NT2/D1 (cell line): ENCODE measurements at regions not wholly inside any gene's neighbourhood (a gene's known extent, or its start where the extent isn't known, plus 50 kb on each side); places are given as distances from the start of the nearest gene placed in this dataset.

ENCODE experiments used
- DNase-seq: peaks from one replicate; pipeline ENCODE4 v3.0.0-alpha.2; 2011; ENCODE audit warnings: low read depth, low spot score
- H3K27me3 ChIP-seq: 2 replicates; pipeline ENCODE4 v1.6.0; 2011; ENCODE audit warnings: mild to moderate bottlenecking; ENCODE audit not compliant: insufficient read length, insufficient read depth
- H3K36me3 ChIP-seq: 2 replicates; pipeline ENCODE4 v1.6.1; 2011; ENCODE audit warnings: mild to moderate bottlenecking, low read length, mixed read lengths; ENCODE audit not compliant: insufficient read depth, insufficient read length
- H3K4me1 ChIP-seq: 2 replicates; pipeline ENCODE4 v1.5.1; 2011; ENCODE audit not compliant: insufficient read depth, insufficient read length
- H3K4me3 ChIP-seq: 2 replicates; pipeline ENCODE4 v1.5.1; 2011; ENCODE audit warnings: low read depth; ENCODE audit not compliant: insufficient read length
- H3K9ac ChIP-seq: 2 replicates; pipeline ENCODE4 v1.6.0; 2011; ENCODE audit warnings: low read depth; ENCODE audit not compliant: insufficient read length
- H3K9me3 ChIP-seq: 2 replicates; pipeline ENCODE4 v1.5.1; 2011; ENCODE audit warnings: mild to moderate bottlenecking, low read length; ENCODE audit not compliant: insufficient read depth
- SUZ12 ChIP-seq: IDR thresholded peaks from 2 replicates; pipeline ENCODE4 v1.6.1; 2011; ENCODE audit not compliant: insufficient read length, insufficient read depth; ENCODE audit errors: extremely low read depth
- YY1 ChIP-seq: IDR thresholded peaks from 2 replicates; pipeline ENCODE4 v1.6.1; 2011; ENCODE audit not compliant: insufficient read length, insufficient read depth
- ZNF274 ChIP-seq: IDR thresholded peaks from 2 replicates; pipeline ENCODE4 v1.6.1; 2011; ENCODE audit warnings: mild to moderate bottlenecking, low read depth, low read length

DNA sequence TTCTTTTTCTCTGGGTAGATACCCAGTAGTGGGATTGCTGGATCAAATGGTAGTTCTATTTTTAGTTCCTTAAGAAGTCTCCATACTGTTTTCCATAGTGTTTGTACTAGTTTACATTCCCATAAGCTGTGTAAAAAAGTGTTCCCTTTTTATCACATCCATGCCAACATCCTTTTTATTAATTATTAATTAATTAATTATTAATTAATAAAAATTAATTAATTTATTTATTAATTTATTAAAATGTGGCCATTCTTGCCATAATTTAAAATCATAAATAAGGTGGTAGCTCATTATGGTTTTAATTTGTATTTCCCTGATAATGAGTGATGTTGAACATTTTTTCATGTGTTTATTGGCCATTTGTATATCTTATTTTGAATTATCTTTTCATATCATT is 173.9 kb upstream of the FOXN2 start:
- no peak overlapping the region for H3K9ac ChIP-seq
- H3K4me1 ChIP-seq = no peaks in the 10 kb centered on the region
- H3K4me3 ChIP-seq = no peak overlapping the region
- H3K36me3 ChIP-seq = no peaks in the 10 kb centered on the region
- DNase-seq = no peak
- TF ChIP-seq ZNF274 (no peak), SUZ12 (no peak), YY1 (no peak)
- no peaks in the 10 kb centered on the region for H3K27me3 ChIP-seq
- no peaks in the 10 kb centered on the region for H3K9me3 ChIP-seq

DNA sequence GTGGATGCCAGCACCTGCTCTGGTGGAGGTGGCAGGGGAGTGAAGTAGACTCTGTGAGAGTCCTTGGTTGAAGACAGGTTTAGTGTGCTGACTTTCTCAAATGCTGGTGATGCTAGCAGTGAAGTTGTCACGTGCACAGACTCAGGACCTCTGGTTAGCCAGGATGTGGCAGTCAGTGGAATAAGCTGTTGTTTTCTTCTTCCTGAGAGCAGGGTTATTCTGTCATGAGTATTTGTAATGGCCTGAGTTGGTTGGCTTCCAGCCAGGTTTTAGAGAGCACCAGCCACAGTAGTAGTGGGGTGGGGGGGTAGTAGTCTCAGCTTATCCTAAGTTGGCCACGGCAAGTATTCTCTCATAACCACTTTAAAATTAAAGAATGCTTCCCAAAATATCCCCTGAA is 169.7 kb upstream of the FOXN2 start:
- DNase-seq = no peak
- H3K9ac ChIP-seq = no peak overlapping the region

DNA sequence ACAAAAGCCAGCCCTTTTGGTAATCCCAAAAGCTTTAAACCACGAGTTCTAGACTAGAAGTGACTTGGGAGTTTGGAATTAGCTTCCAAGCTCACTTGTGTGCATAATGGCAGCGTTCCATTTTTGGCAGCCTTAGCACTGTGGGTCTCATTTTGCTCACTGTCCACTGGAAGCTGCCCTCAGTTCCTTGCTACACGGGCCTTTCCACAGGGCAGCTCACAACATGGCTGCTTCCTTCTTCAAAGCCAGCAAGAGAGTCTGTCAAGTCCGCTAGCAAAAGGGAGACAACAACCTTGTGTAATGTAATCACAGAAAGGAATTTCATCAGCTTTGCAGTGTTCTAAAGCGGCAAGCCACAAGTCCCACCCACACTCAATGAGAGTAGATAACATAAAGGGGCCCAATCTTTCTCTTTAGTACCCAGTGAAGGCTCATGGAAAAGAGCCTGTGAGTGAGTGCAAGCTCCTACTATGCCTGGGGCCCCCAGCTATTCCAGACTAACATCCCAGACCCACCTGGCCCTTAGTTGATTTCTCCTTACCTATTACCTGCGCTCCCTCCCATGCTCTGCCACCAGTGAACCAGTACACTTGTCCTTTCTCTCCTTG is 168.5 kb upstream of the FOXN2 start:
- DNase-seq = no peak
- H3K36me3 ChIP-seq = no peaks in the 10 kb centered on the region
- no peaks in the 10 kb centered on the region for H3K4me1 ChIP-seq
- TF ChIP-seq YY1 (no peak), SUZ12 (no peak), ZNF274 (no peak)
- H3K9me3 ChIP-seq = no peaks in the 10 kb centered on the region
- H3K4me3 ChIP-seq = no peak overlapping the region
- H3K9ac ChIP-seq = no peak overlapping the region
- no peaks in the 10 kb centered on the region for H3K27me3 ChIP-seq

More for the DNA sequence above, 169.7 kb upstream of the FOXN2 start:
- Histone ChIP-seq H3K27me3 (no peaks in the 10 kb centered on the region), H3K4me3 (no peak overlapping the region), H3K4me1 (no peaks in the 10 kb centered on the region), H3K9me3 (no peaks in the 10 kb centered on the region), H3K36me3 (no peaks in the 10 kb centered on the region)
- TF ChIP-seq ZNF274 (no peak), YY1 (no peak), SUZ12 (no peak)

DNA sequence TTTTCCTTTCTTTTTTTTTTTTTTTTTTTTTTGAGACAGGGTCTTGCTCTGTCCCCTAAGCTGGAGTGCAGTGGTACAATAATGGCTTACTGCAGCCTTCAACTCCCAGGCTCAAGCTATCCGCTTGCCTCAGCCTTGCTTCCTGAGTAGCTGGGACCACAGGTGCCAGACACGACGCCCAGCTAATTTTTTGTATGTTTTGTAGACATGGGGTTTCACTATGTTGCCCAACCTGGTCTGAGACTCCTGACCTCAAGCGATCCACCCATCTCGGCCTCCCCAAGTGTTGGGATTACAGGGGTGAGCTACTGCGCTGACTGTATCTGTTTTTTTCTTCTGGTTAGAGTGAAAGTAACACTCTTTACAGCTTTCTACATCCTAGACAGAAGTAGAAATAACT is 167.9 kb upstream of the FOXN2 start:
- no peaks in the 10 kb centered on the region for H3K36me3 ChIP-seq
- DNase-seq = no peak
- no peak overlapping the region for H3K4me3 ChIP-seq
- no peaks in the 10 kb centered on the region for H3K9me3 ChIP-seq
- no peak overlapping the region for H3K9ac ChIP-seq
- H3K27me3 ChIP-seq = no peaks in the 10 kb centered on the region
- H3K4me1 ChIP-seq = no peaks in the 10 kb centered on the region
- TF ChIP-seq SUZ12 = no peak
- no peak for TF ChIP-seq YY1
- TF ChIP-seq ZNF274 = no peak

DNA sequence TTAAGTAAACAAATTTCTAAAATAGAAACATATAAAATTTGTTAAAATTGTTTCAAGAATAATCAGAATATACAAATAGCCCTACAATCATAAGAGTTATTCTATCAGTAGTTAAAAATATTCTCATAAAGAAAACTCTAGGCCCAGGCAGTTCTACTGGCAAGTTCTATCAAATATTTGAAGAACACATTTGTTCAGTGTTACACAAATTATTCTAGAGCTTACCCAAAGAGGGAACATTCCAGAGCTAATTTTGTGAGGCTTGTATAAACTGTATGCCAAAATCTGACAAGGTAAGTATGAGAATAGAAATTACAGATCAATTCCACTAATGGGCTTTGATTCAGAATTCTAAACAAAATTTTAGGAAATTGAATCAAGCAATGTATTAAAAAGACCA is 166.8 kb upstream of the FOXN2 start:
- no peak overlapping the region for H3K4me3 ChIP-seq

DNA sequence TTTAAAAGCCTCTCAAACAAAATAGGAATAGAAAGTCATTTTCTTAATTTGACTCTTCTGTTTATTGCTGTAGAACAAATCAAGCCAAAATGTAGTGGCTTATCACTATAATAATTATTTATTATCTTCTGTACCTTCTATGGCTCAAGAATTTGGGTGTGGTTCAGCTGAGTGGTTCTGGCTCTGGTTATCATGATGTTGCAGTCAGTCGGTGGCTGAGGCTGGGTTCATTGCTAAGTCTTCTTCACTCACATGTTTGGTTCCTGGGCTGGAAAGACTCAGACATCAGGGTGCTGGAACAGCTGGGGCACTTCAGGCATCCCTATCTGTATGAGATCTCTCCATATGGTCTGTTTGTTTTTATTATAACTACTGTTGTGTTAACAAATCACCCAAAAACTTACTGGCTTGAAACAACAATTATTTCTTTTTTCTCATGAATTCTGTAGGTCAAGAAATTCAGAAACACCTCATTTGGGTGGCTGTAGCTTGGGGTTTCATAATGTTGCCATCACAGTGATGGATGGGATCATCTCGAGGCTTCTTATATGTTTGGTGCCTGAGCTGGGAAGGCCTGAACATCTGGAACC is 165.5 kb upstream of the FOXN2 start:
- no peaks in the 10 kb centered on the region for H3K9me3 ChIP-seq
- no peaks in the 10 kb centered on the region for H3K4me1 ChIP-seq
- TF ChIP-seq SUZ12 = no peak
- no peak for TF ChIP-seq YY1
- no peak for TF ChIP-seq ZNF274
- no peaks in the 10 kb centered on the region for H3K36me3 ChIP-seq
- H3K9ac ChIP-seq = no peak overlapping the region
- no peak overlapping the region for H3K4me3 ChIP-seq
- no peak for DNase-seq
- H3K27me3 ChIP-seq = no peaks in the 10 kb centered on the region

More for the DNA sequence above, 166.8 kb upstream of the FOXN2 start:
- TF ChIP-seq SUZ12 (no peak), ZNF274 (no peak), YY1 (no peak)
- H3K36me3 ChIP-seq = no peaks in the 10 kb centered on the region
- H3K9me3 ChIP-seq = no peaks in the 10 kb centered on the region
- DNase-seq = no peak
- H3K27me3 ChIP-seq = no peaks in the 10 kb centered on the region
- no peaks in the 10 kb centered on the region for H3K4me1 ChIP-seq
- no peak overlapping the region for H3K9ac ChIP-seq

DNA sequence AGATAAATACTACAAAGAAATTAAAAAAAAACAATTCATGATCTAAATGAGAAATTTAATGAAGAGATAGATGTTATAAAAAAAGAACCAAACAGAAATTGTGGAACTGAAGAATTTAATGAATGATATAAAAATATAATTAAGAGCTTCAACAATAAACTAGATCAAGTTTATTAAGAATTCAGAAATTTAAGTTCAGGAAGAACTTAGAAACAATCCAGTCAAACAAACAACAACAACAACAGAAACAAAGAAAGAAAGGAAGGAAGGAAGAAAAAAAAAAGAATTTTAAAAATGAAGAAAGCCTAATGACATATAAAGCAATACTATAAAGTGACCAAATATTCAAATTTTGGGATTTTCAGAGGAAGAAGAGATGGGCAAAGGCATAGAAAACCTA is 157.3 kb upstream of the FOXN2 start:
- H3K9me3 ChIP-seq = peaks cover 6% of the 10 kb centered on the region; the same call in 1 of the 2 replicates
- H3K27me3 ChIP-seq = no peaks in the 10 kb centered on the region
- no peak overlapping the region for H3K9ac ChIP-seq
- H3K4me3 ChIP-seq = no peak overlapping the region
- DNase-seq = no peak
- TF ChIP-seq SUZ12 (no peak), ZNF274 (no peak), YY1 (no peak)
- H3K4me1 ChIP-seq = no peaks in the 10 kb centered on the region
- no peaks in the 10 kb centered on the region for H3K36me3 ChIP-seq
